Prostate gland (tissue), 2 donors: ENCODE measurements at regions not wholly inside any gene's neighbourhood (a gene's known extent, or its start where the extent isn't known, plus 50 kb on each side); places are given as distances from the start of the nearest gene placed in this dataset.

Source experiments
- CTCF ChIP-seq, 4 experiments: fragments of 200-600 bp in 2 of 4; fragments of 450-650 bp in 2 of 4; sonication (generic) in 2 of 4; IDR thresholded peaks; 1 replicate in 3 of 4; 2 replicates in 1 of 4; pipeline ENCODE4 v1.5.1; 2016 to 2019; ENCODE audit warnings: antibody characterized with exemption in 4 of 4, mild to moderate bottlenecking in 2 of 4, moderate library complexity in 2 of 4
- POLR2A ChIP-seq: fragments of 450-650 bp; IDR thresholded peaks from one replicate; pipeline ENCODE4 v1.6.1; 2016; ENCODE audit warnings: antibody characterized with exemption, mild to moderate bottlenecking
- POLR2AphosphoS5 ChIP-seq: sonication (generic); formaldehyde crosslinking; IDR thresholded peaks from one replicate; pipeline ENCODE4 v1.6.1; 2017; ENCODE audit warnings: antibody characterized with exemption

- TF ChIP-seq CTCF (IDR thresholded peaks at IDR 0.05) (no peak), POLR2AphosphoS5 (no peak), POLR2A (no peak)
These were observed 94.5 kb upstream of the CACNA1A start for GRCh38 chr19:13600802-13601201.
